ENCODE measurements at regions not wholly inside any gene's neighbourhood (a gene's known extent, or its start where the extent isn't known, plus 50 kb on each side); places are given as distances from the start of the nearest gene placed in this dataset.

DNA sequence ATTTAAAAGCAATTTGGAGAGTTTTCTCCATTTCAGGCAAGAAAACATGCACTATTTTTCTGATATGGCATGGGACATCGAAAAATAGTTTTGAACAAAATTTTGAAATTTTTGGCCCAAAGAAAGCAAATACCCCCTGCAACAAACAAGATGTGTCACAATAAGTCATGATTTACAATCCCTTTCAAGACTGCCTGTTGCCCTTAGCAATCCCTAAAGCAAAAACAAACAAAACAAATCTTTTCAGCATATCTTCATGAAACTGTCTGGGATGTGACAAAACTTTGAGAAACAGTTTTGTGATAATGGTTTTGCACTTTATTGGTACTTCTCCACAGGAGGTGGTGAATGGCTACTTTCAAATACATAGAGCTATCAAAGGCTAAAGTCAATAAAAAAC lies 1888.7 kb upstream of the PIK3C3 start:
- no peak for DNase-seq

- no peak for DNase-seq
Observed at GRCh38 chr18:40063488-40063887, 1891.5 kb upstream of the PIK3C3 start.

DNA sequence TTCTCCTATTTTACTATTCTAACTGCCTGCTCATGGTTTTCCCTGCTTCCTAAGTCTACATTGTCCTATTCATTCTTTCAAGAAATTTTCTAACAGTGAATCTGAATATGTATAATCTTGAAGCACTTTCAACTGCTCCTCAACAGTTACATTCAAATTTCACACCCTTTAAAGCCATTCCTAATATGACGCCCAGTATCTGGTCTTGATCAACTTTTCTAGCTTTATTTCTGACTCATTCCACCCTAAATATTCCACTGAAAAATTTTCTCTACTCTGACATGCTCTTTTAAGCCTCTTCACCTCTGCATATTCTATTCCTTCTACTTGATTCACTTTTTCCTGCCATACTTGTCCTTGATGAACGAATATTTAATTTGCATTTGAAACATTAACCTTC lies 1893.9 kb upstream of the PIK3C3 start:
- DNase-seq, result no peak

DNA sequence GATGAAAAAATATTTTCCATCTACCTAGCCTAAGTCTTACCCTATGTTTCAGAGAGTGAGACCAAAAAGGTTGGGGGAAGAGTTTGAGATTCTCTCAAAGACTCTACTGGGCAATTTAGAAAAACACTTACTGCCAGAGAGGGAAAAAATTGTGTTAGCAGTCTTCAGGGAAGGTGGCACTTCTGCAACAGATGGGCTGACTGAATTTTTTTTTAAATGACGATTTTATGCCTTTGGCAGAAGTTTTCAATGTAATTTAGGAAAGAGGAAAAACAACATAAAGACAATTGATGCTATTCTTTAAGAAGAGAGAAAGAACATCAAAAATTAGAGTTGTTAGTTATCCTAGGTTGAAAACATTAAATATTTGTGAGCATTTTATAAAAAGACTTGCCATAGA lies 1894.5 kb upstream of the PIK3C3 start:
- no peak for DNase-seq

DNA sequence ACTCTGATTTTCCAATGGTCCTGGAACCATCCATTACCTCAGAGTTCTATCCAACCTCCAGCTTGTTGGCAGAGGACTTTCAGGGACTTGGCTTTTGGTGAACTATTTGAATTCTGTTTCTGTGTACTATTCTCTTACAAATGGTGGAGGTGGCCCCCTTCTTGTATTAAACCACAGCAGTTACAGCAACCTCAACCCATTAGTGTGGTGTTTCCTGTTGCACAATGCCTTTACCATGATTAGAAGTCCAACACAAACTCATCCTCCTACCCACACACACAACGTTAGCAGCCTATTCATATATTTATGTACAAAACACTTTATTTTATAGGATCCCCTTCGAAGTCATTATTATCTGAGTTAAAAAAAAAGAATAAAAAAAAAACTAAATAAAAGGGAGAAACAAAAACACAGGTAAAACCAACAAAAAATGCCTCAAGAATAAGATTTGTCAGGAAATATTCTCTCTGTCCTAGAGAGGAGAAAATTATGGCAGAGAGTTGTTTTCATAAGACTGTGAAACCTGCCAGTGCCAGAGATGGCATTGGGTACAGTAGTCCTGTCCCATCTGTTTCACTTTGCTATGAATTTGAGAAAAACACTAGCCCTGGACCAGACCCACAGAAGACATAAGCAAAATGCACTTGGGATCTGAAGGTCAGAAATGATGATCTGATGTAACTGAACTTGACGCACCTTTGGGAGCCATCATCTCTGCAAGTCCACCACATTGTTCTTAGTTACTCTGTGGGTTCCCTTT lies 1896.0 kb upstream of the PIK3C3 start:
- DNase-seq, result no peak

DNA sequence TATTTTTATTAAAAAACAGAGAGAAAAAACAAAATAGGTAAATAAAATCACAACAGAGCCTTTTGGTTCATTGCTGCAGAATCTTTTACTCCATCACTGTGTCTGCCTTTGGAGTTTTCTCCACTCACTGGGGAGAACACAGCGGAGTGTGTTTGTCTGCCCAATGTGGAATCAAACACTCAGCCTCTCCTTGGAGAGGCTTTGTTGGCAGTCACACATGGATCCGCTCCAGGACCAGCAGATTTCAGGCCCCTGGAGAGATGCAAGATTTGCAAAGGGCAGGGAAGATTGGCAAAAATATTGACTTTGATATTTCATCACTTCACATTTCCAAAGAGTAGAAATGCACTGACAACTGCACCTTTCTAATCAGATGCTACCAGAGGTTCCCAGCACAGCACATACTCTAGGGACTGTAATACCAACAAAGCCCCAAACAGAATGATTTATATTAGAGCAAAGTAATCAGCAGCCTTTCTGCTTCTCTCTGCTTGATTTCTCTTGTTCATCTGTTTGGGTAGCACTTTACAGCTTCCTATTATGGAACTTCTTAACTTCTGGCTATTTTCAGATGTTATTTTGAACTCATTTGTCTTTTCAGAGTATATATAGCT lies 1898.8 kb upstream of the PIK3C3 start:
- no peak for DNase-seq

DNA sequence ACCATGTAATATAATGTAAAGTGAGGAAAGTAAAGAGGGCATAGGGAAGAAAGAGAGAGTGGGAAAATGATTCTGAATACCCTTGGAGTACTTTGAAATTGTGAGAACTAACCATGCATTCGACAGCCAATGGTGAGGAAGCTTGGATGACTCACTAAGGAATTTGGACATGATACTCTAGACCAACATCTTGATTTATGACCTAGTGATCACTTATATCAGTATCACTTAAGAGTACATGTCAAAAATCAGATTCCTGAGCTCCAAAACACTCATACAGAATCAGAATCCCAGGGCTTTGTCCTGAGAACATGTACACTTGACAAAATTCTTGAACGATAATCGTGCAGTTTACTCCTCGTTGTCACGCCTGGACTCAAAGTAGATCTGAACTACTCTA lies 1899.8 kb upstream of the PIK3C3 start:
- no peak for DNase-seq

DNA sequence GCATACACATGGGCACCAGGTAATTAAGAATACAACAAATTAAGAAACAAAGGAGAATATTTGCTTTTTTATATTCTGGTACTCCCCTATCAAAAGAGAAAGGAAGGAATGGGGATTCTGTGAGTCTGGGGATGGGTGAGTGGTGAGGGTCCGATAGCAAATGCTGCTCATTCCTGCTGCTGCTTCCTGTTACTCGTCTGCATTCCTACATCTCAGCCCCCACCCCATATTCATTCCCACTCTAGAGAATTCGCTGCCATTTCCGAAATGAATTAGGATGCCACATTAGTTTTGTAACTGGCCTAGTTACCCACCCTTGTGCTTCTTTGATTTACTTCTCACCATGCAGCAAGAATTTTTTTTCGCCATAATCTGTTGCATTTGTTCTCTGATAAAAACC lies 1905.3 kb upstream of the PIK3C3 start:
- no peak for DNase-seq

- no peak for DNase-seq
Observed at GRCh38 chr18:40048886-40049650, 1906.0 kb upstream of the PIK3C3 start.

GRCh38 chr18:40048253-40048652 lies 1906.8 kb upstream of the PIK3C3 start:
- no peak for DNase-seq

DNA sequence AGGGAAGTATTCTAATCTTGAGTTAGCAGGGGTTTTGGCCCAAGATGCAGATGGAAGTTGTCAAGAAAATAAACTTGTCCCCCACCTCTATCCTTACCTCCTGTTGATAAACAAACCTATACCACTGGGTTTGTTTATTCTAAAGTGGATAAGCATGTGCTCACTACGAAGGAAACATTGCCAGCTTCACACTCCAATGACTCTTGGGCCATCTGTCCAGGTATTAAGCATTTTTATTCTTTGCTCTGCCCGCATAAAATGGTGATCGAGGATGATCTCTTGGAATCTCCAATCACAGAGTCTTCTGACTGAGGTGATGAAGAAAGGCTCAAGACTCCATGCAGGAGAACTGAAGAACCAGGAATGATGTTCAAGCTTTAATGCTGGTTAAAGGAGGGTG lies 1908.4 kb upstream of the PIK3C3 start:
- DNase-seq, result no peak

DNA sequence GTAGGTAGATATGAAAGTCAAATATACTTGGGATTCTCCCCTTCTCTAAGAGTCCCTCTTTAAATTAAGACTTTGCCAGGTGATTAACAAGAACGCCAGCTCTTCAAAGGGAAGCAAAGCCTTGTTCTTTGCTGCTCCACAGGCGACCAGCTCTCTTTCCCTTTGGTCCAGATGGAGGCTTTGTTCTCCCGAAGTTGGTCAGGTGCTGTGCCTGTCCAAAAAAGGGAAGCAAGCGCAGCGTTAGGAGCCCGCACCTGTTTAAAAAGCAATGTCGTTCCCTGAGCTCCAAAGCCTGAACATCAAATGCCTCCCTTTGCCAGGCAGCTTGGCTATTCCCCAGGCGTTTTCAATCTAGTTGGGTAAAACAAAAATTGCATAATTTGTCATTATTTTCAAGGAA lies 1913.1 kb upstream of the PIK3C3 start:
- no peak for DNase-seq

DNA sequence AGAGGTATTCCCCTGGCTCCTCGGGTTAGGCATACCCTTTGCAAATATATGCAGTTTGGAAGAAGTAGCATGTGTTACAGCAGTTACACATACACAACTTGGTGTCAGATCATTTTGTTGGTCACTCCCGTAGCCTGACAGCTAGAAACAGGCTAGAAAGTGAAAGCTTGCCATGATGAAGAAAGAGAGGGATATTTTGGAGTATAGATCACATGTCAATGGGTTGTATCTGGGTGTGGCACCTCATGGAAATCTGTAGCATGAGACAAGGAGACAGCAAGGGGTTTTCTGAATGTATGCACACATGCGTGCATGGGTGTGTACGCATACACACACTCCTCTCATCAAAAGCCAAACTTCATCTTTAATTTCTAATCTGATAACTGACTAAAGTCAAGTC lies 1914.5 kb upstream of the PIK3C3 start:
- DNase-seq, result no peak

DNA sequence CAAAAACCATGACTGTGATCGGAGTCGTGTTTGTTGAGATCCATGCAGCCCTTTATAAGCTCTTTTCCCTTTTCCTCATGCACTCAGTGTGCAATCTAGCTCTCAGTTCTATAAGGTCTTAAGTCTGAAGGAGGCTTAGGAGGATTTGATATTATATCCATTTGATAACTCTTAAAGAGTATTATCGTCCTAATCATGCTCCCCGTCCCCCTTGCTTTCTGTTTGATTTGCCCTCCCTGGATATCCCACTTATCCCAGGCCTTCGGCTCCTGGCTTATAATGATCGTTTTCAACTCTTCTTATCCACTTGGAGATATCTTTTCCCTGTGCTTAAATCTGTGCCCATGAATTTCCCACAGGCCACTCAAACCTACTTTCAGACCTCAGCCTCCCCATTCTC lies 1917.7 kb upstream of the PIK3C3 start:
- DNase-seq, result no peak

DNA sequence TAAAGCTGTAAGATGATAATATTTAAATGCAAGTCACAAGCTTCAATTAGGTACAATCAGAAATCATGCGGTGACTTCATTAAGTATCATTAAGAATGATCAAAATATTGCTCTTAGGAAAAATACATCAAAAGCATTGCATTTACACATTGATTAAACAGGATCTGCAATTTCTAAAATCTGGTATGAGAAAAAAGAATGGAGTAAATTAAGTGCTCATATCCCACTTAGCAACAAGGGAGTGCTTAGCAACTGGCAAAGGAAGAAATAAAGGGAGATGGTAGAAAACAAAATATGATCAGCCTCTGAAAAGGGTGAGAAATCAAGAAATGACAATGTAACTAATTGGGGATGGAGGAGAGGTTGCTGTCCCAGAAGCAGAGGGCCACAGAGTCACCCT lies 1918.2 kb upstream of the PIK3C3 start:
- no peak for DNase-seq

GRCh38 chr18:40035966-40036365 lies 1919.1 kb upstream of the PIK3C3 start:
- no peak for DNase-seq

GRCh38 chr18:40032076-40032475 lies 1923.0 kb upstream of the PIK3C3 start:
- no peak for DNase-seq

DNA sequence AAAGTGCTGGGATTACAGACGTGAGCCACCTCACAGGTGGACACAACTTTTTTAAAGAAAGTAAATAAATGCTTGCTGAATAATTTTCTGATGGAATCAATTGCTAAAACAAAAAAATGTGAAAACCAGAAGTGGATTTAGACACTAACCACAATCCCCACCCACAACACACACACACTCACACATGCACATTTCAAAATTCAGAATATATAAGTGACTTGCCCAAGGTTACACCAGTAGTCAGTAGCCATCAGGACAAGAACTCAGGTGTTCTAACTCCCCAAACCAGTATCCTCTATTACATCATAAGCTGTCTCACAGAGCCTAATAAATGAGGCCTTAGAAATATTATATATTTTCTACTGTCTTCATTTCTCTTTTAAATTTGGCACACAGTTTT lies 1923.6 kb upstream of the PIK3C3 start:
- no peak for DNase-seq

DNA sequence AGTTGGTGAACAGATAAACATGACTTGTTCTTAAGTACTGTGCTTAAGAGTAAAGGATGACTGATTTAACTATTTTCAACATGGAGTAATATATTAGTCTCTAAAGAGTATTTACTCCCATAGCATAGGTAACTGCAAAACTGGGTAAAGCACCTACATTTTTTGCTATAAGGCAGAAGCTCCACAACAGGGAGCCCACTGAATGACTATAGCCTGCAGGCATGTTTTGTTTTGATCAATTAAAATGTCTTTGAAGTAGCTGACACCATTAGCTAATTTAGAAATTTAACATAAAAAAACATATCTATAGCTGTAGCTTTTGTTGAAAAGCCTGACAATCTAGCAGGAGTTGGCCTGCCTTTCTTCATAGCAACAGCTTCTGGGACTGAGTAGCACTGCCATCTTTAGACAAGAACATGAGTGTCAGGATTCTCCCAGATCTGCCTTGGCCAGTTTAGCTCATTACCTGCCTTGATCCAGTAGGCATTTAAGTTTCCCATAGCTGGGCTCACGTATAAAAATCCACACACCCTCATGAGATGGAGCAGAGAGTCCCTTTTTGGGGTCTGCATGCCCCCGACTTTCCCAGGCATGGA lies 1935.1 kb upstream of the PIK3C3 start:
- no peak for DNase-seq

DNA sequence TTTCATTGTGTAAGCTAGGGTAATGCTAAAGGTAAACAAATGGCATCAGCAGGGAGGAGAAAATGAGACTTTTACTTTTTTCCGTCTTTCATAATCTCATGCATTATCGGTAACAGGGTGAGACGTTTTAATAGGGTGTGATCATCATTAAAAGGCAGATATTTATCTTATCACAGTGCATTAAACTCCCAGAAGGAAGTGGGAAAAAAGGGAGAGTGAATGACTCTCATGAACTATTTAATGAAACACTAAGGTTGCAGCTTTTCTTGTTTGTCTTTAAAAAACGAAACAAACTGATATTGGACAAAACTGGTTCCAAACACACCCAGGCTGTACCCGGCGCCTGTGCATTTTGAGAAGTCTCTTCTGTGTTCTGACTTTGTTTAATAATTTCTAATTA lies 1936.8 kb upstream of the PIK3C3 start:
- DNase-seq, result no peak

GRCh38 chr18:40017021-40017420 lies 1938.0 kb upstream of the PIK3C3 start:
- DNase-seq, result no peak

GRCh38 chr18:40016405-40016804 lies 1938.6 kb upstream of the PIK3C3 start:
- no peak for DNase-seq

- no peak for DNase-seq
Observed at GRCh38 chr18:40013001-40013609, 1941.9 kb upstream of the PIK3C3 start.
